Smooth muscle cell (in vitro differentiated cells): ENCODE measurements at regions not wholly inside any gene's neighbourhood (a gene's known extent, or its start where the extent isn't known, plus 50 kb on each side); places are given as distances from the start of the nearest gene placed in this dataset.

Experiments
- DNase-seq: peaks from one replicate; lab custom pipeline; 2025; ENCODE audit not compliant: unreplicated experiment; lab: John Stamatoyannopoulos, UW
- H2AFZ ChIP-seq: fragments of 200-600 bp; sonication (generic); 2 replicates; pipeline ENCODE4 v1.6.0; 2016; ENCODE audit warnings: antibody characterized with exemption, low read depth, mild to moderate bottlenecking
- H3F3A ChIP-seq: fragments of 200-600 bp; sonication (generic); 2 replicates; pipeline ENCODE4 v1.6.0; 2017; ENCODE audit warnings: antibody characterized with exemption, low read depth
- H3K27ac ChIP-seq: fragments of 200-600 bp; sonication (generic); 2 replicates; pipeline ENCODE4 v1.5.1; 2016; ENCODE audit warnings: low read depth, mild to moderate bottlenecking
- H3K27me3 ChIP-seq: fragments of 200-600 bp; sonication (generic); 2 replicates; pipeline ENCODE4 v1.6.1; 2016; ENCODE audit warnings: low read depth, mild to moderate bottlenecking
- H3K36me3 ChIP-seq: fragments of 200-600 bp; sonication (generic); 2 replicates; pipeline ENCODE4 v1.5.1; 2016; ENCODE audit warnings: low read depth
- H3K4me1 ChIP-seq: fragments of 200-600 bp; sonication (generic); 2 replicates; pipeline ENCODE4 v1.5.1; 2016; ENCODE audit warnings: low read depth
- H3K4me2 ChIP-seq: fragments of 200-600 bp; sonication (generic); 2 replicates; pipeline ENCODE4 v1.6.0; 2016; ENCODE audit warnings: mild to moderate bottlenecking
- H3K4me3 ChIP-seq: fragments of 200-600 bp; sonication (generic); 2 replicates; pipeline ENCODE4 v1.5.1; 2016; ENCODE audit warnings: mild to moderate bottlenecking
- H3K79me2 ChIP-seq: fragments of 200-600 bp; sonication (generic); 2 replicates; pipeline ENCODE4 v1.6.0; 2016; ENCODE audit warnings: low read depth, mild to moderate bottlenecking
- H3K9ac ChIP-seq: fragments of 200-600 bp; sonication (generic); 2 replicates; pipeline ENCODE4 v1.6.0; 2016; ENCODE audit warnings: low read depth
- H3K9me3 ChIP-seq: fragments of 200-600 bp; sonication (generic); replicated peaks from 2 replicates; pipeline ENCODE4 v1.5.1; 2016; ENCODE audit warnings: low read depth
- H4K20me1 ChIP-seq: fragments of 200-600 bp; sonication (generic); 2 replicates; pipeline ENCODE4 v1.6.0; 2016; ENCODE audit warnings: low read depth
- CTCF ChIP-seq: fragments of 200-600 bp; sonication (generic); IDR thresholded peaks from 2 replicates; pipeline ENCODE4 v1.5.1; 2017; ENCODE audit warnings: borderline replicate concordance, mild to moderate bottlenecking, antibody characterized with exemption; ENCODE audit not compliant: insufficient read depth, poor library complexity, severe bottlenecking
- WGBS: methylation state at CpG from one replicate; pipeline ENCODE4 v1.1.7; 2016; ENCODE audit warnings: low lambda C conversion rate; 5-methylcytosine and 5-hydroxymethylcytosine counted together

- Histone ChIP-seq H3K9ac (no peak overlapping the region), H3K4me1 (no peaks in the 10 kb centered on the region), H3K4me3 (no peak overlapping the region), H3K36me3 (no peaks in the 10 kb centered on the region), H4K20me1 (no peaks in the 10 kb centered on the region), H3F3A (no peaks in the 10 kb centered on the region), H3K27me3 (no peaks in the 10 kb centered on the region), H3K4me2 (no peak overlapping the region), H3K79me2 (no peaks in the 10 kb centered on the region), H2AFZ (no peak overlapping the region), H3K9me3 (no peaks in the 10 kb centered on the region), H3K27ac (no peak overlapping the region)
- no peak for TF ChIP-seq CTCF
- WGBS: 88% methylated on average over 7 of the region's 7 CpGs
- no peak for DNase-seq
Observed at GRCh38 chr6:40893021-40893420, 146.0 kb downstream of the UNC5CL start.

- Histone ChIP-seq H4K20me1 (no peaks in the 10 kb centered on the region), H3F3A (no peaks in the 10 kb centered on the region), H3K27me3 (no peaks in the 10 kb centered on the region), H2AFZ (no peak overlapping the region), H3K9me3 (no peaks in the 10 kb centered on the region), H3K4me3 (no peak overlapping the region), H3K79me2 (no peaks in the 10 kb centered on the region), H3K9ac (no peak overlapping the region), H3K36me3 (no peaks in the 10 kb centered on the region), H3K4me1 (no peaks in the 10 kb centered on the region), H3K4me2 (no peak overlapping the region), H3K27ac (no peak overlapping the region)
- WGBS: 98% methylated on average over 8 of the region's 8 CpGs
- no peak for TF ChIP-seq CTCF
- no peak for DNase-seq
Observed at GRCh38 chr6:40892223-40892622, 146.8 kb downstream of the UNC5CL start.

- Histone ChIP-seq H3K4me1 (no peaks in the 10 kb centered on the region), H3K9me3 (no peaks in the 10 kb centered on the region), H2AFZ (no peak overlapping the region), H3K36me3 (no peaks in the 10 kb centered on the region), H3K27me3 (no peaks in the 10 kb centered on the region), H4K20me1 (no peaks in the 10 kb centered on the region), H3F3A (no peaks in the 10 kb centered on the region), H3K27ac (no peak overlapping the region), H3K79me2 (no peaks in the 10 kb centered on the region), H3K4me2 (no peak overlapping the region), H3K9ac (no peak overlapping the region), H3K4me3 (no peak overlapping the region)
- 83% methylated on average over 8 of the region's 8 CpGs for WGBS
- TF ChIP-seq CTCF: no peak
- DNase-seq: no peak
Observed at GRCh38 chr6:40891686-40892085, 147.3 kb downstream of the UNC5CL start.

- H3K79me2 ChIP-seq: no peaks in the 10 kb centered on the region
- DNase-seq: no peak
- H3K27me3 ChIP-seq: no peaks in the 10 kb centered on the region
- no peak overlapping the region for H3K4me3 ChIP-seq
- H4K20me1 ChIP-seq: no peaks in the 10 kb centered on the region
- 96% methylated on average over 2 of the region's 2 CpGs for WGBS
- H3F3A ChIP-seq: no peaks in the 10 kb centered on the region
- H3K9me3 ChIP-seq: no peaks in the 10 kb centered on the region
- no peaks in the 10 kb centered on the region for H3K4me1 ChIP-seq
- no peak overlapping the region for H3K9ac ChIP-seq
- H3K27ac ChIP-seq: no peak overlapping the region
- H3K36me3 ChIP-seq: no peaks in the 10 kb centered on the region
- no peak overlapping the region for H2AFZ ChIP-seq
- TF ChIP-seq CTCF: no peak
- H3K4me2 ChIP-seq: no peak overlapping the region
Observed at GRCh38 chr6:40891131-40891530, 147.9 kb downstream of the UNC5CL start.
